Stimulated activated CD4-positive, alpha-beta T cell treated with anti-CD3 and anti-CD28 coated beads, Interleukin-12 subunit alpha, Interleukin-12 subunit beta, amount 100 ng/mL, for 24 hours (primary cell): ENCODE measurements at regions not wholly inside any gene's neighbourhood (a gene's known extent, or its start where the extent isn't known, plus 50 kb on each side); places are given as distances from the start of the nearest gene placed in this dataset.

Experiments used
- DNase-seq, 2 experiments: peaks; one replicate each; pipeline ENCODE4 v3.0.0-alpha.2; 2020; ENCODE audit warnings: low read depth in 2 of 2

DNA sequence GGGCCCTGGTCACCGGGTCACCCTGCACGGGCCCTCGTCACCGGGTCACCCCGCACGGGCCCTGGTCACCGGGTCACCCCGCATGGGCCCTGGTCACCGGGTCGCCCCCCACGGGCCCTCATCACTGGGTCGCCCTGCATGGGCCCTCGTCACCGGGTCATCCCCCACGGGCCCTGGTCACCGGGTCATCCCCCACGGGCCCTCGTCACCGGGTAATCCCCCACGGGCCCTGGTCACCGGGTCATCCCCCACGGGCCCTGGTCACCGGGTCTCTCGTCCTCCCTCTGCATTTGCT is 77.6 kb downstream of the RIPK4 start:
- DNase-seq = no peak

DNA sequence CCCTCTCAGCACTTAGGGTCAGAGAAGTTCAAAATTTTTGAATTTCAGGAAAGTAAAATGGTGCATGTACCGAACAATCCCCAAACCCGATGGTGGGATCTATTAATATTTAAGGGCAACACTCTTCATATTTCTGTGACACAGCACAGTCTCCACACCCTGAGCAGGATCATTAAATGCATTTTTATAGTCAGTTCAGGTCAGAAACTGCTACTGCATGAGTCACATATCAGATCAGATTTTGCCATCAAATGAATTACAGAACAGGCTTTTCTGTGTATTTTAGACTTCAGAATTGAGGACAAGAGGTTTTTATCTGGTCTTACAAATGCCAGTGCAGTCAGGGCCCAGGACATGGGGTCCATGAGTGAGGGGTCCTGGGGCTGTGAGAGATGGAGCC is 79.2 kb downstream of the RIPK4 start:
- DNase-seq = no peak

GRCh38 chr21:41686664-41687063 is 80.2 kb downstream of the RIPK4 start:
- no peak for DNase-seq

DNA sequence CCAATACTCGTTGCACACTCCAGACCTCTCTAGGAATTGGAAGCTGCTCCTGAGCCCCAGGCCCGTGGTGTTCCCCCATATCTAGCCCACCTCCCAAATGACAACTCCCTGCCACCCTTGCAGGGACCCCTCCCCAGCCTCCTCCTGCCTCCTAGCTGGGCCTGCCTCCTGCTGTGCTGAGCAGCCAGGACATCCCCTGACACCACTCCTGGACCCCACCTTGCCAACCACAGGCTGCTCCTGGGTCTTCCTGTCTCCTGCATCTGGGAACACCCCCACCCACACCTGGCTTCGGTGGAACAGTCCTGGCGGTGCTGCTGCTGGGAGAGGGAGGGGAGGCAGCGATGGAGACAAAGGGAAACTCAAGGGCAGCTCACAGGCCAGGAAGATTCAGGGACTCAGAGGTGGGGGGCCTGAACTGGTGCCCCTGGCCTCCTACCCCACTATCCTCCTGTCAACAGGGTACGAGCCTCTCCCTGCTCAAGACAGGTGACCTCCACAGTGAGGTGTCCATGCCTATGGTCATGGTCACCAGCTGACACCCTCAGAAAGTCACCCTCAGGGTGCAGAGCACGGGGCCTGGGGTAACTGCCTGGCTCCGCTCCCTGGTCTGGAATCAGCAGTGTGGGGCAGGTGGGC is 81.2 kb downstream of the RIPK4 start:
- DNase-seq = no peak

GRCh38 chr21:41684381-41685245 is 82.2 kb downstream of the RIPK4 start:
- no peak for DNase-seq

GRCh38 chr21:41683815-41684214 is 83.0 kb downstream of the RIPK4 start:
- DNase-seq = no peak

DNA sequence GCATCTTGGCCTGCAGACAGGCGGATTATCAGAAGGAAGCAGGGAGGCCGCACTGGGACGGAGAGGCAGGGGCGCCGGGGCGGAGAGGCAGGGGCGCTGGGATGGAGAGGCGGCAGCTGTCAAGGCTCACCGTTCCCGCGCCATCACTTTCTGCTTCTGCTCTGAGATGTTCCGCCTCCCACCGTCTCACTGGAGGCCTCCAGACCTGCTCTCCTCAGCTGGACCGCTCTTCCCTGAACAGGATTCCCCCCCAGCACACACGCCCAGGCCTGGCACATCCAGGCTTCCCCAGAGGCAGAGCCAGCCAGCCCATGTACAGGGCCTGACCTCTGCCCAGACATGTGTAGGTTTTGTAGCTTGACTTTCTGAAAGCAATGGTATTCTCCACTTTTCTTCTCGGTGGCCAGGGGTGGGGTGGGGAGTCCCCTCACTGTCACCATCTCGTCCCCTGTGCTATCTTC is 84.1 kb downstream of the RIPK4 start:
- DNase-seq = no peak

DNA sequence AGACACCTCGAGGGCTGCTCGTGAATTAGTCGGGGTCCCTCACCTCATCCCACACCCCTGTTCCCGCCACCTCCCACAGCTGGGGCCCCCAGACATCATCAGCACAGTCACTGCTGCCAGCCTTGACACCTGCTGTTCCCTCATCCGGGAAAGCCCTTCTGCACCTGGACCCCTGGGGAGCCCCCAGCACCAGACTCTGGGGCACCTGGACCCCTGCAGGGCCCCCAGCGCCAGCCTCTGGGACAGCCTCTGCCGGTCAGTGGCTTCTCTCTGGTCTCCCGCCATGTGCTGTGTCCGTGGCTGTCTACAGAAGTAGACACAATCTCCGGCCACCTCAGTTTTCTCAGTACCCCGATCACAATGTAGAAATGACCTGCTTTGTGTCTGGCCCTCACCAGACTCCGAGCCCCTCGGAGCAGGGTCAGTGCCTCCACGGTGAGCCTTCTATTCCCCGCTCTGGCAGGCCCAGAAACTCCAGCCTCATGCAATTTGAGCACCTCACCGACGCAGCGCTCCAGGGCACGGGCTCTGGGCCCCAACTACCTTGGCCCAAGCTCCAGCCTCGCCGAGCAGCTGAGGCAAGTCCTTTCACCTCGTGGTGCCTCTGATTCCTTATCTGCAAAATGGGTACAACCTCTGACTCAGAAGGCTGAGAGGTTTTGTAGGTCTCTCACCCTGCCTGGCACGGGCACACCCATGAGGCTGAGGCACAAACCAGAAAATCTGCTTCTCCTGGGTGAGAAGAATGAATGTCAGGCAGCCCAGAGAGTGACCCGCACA is 84.7 kb downstream of the RIPK4 start:
- DNase-seq = no peak

DNA sequence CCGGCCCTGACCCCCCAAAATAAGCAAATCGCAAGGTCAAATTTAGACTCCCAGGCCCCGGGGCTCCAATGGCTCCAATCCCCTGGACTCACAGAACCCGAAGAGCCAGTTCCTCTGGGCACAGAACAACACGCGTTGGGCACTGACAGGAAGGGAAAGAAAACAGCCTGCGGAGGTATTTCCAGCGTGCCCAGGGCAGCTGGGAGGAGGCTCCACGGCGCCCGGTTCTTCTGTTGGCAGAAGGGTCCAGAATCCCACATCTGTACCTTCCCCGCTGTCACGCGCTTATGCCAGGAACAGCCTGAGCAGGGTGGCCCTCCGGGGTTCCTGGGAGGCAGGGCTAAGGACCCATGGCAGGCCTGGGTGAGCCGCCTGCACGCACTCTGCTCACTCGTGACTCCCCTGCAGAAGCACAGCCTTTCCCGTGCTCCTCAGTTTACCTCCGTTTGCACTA is 85.5 kb downstream of the RIPK4 start:
- no peak for DNase-seq

- no peak for DNase-seq
Measured at GRCh38 chr21:41680444-41681347, 86.2 kb downstream of the RIPK4 start.

DNA sequence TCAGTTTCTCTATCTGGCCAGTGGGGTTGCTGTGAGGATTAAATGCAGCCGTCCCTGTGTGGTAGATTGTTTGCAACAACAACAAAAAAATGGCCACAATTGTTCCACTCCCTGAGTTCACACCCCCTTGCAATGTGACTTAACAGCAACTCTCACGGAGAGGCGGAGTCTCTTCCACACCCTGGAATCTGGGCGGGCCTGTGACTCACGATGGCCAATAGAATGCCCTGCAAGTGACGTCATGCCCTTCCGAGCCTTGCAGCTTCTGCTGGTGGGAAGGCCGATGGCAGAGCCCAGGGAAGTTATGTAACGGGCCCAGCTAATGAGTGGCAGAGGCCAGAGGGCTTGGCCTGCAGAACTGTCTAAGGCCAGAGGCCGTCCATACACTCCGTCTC is 87.9 kb downstream of the RIPK4 start:
- DNase-seq = no peak

DNA sequence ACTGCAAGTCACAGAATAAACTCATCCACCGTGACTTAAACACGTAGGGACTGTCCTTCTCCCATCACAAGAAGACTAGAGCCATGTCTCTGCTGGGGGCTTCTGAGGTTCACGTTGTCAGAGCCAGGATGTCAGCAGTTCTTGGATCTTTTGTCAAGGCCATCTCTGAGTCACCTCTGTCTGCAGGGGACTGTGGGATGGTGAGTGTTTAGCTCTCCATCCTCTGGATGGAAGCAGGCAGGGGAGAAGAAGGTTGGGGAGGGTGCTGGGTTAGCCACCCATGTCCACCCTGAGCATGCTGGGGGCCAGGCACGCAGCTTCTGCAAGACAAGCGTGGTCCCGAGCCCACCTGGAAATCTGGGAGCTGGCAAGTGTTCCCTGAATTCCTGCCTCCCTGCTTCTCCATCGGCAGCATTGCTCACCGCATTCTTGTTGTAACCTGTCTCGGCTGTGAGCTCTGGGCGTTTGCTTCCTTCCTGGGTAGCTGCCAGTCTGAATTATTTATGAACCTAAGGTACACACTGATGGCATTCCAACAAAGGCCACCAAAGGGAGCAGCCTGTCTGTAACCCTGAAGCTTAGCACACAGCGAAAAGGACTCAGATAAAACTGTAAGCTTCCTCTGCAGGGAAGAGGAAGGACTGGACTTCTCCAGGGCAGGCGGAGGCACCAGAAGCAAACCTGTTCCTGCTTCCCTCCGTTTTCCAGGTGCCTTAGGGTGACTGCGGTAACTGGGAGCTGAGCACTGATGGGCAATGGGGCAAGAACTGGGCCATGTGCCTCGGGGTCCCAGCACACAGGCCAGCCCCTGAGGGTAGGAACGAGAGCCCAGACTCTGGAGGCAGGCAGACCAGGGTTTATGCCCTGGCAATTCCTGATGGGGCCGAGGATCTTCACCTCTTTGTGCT is 88.6 kb downstream of the RIPK4 start:
- no peak for DNase-seq

DNA sequence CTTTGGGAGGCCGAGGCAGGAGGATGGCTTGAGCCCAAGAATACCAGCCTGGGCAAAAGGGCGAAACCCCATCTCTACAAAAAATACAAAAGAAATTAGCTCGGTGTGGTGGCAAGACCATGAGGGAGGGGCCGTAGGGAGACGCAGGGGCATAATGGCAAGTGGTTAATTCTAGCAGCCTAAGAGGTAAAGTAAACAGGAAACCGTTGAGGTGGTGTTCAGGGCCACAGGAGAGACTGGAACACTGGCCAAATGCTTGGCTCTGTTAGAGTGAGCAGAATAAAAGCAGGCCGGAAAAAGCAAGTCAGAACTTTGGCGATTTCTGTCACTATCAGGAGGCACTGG is 89.2 kb downstream of the RIPK4 start:
- no peak for DNase-seq

DNA sequence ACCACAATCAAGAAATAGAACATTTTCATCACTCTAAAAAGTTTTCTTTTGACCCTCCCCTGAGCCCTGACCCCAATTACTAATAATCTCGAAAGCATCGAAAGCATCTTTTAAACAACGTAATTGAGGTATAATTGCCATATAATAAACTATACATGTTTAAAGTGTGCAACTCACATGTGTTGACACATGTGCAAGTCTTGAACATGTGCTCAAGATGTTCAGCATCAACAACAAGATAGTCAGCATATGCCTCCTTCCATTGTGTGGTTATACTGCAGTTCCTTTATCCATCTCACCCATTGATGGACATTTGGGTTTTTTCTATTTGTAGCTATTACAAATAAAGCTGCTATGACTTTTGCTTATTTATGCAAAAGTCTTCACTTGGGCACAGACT is 90.7 kb downstream of the RIPK4 start:
- no peak for DNase-seq

GRCh38 chr21:41675574-41675973 is 91.3 kb downstream of the RIPK4 start:
- no peak for DNase-seq

DNA sequence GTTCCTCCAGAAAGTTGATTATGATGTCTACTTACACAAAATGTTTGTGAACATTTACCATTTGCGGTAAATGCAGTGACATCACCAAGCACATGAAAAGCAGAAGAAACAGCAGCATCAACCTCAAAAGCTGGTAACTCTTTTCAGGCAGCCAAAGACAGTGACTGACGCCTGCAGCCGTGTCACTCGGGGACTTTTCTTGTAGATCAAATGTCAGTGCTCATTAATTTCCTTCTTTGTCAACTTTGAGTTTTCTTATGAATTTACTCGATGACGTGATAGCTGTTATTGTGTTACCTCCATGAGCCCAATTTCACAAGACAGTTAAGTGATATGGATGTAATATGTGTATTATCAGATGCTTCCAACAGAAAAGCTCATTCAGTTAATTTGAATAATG is 92.5 kb downstream of the RIPK4 start:
- no peak for DNase-seq

DNA sequence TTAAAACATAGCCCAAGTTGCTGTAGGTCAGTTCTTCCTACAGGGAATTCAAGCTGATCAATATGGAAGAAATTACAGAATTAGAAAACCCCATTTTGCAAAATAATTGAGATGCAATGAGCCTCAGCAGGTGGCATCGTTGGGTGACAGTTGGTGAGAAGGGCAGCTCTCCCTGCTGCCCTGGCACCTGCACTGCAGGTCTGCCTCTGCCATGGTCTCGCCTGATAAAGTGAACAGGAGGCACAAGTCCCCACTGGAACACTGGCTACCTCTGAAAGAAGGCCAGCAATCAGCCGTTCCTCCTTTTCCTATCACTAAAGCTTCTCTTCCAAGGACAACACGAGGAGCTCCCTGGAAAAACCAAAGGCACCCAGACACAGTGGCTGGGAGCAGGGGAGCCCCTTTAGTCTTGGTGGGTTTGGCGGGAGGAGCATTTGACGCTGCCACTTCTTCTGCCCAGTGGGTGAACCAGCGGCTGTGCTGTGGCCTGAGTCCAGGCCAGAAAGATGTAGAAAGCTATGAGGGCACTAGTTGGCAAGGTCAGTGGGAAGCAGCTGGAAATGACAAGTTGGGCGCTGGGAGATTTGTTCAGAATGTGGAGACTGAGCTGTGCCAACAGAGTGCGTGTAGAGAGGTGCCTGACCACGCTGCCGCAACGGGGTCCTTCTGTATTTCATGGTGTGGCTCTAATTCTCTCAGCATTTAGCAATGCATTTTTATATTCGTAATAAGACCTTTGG is 93.1 kb downstream of the RIPK4 start:
- no peak for DNase-seq

- DNase-seq = no peak
Measured at GRCh38 chr21:41673071-41673470, 93.8 kb downstream of the RIPK4 start.

GRCh38 chr21:41672543-41672915 is 94.3 kb downstream of the RIPK4 start:
- DNase-seq = no peak
